H1 (cell line): ENCODE measurements at regions not wholly inside any gene's neighbourhood (a gene's known extent, or its start where the extent isn't known, plus 50 kb on each side); places are given as distances from the start of the nearest gene placed in this dataset.

ENCODE experiments used
- CTCF ChIA-PET: fragments of 300-600 bp; sonication (Branson Sonifier 250); formaldehyde crosslinking; loops from one replicate; lab custom pipeline; 2021; ENCODE audit not compliant: partially characterized antibody; lab: Charles Lee
- POLR2A ChIA-PET: fragments of 300-600 bp; sonication (Branson Sonifier 250); formaldehyde crosslinking; loops from one replicate; lab custom pipeline; 2021; ENCODE audit warnings: inconsistent platforms; ENCODE audit not compliant: partially characterized antibody; lab: Charles Lee
- DNase-seq, 2 experiments: peaks; one replicate each; pipeline versions ENCODE4 v3.0.0 to v3.0.0-alpha.2; 2010 to 2022; ENCODE audit warnings: low spot score in 2 of 2, low read depth in 1 of 2, mixed read lengths in 1 of 2
- FAIRE-seq: peaks from 2 replicates; lab custom pipeline; 2011; peaks lifted over from hg19 to GRCh38; lab: Jason Lieb, UNC
- H2AFZ ChIP-seq: 2 replicates; pipeline ENCODE4 v1.8.1; 2012; ENCODE audit warnings: low read length, inconsistent platforms
- H2AK5ac ChIP-seq: 2 replicates; pipeline ENCODE4 v1.6.1; 2013; ENCODE audit warnings: low read depth, low read length
- H2BK120ac ChIP-seq: replicated peaks from 2 replicates; pipeline ENCODE3; 2013; ENCODE audit warnings: low read depth, low read length, inconsistent platforms
- H2BK12ac ChIP-seq: 2 replicates; pipeline ENCODE4 v1.6.1; 2013; ENCODE audit warnings: low read depth, low read length
- H2BK15ac ChIP-seq: 2 replicates; pipeline ENCODE4 v1.6.1; 2013; ENCODE audit warnings: low read length
- H2BK20ac ChIP-seq: 2 replicates; pipeline ENCODE4 v1.6.1; 2013; ENCODE audit warnings: low read length
- H2BK5ac ChIP-seq: 2 replicates; pipeline ENCODE4 v1.6.1; 2013; ENCODE audit warnings: low read depth, low read length
- H3K14ac ChIP-seq: 2 replicates; pipeline ENCODE4 v1.6.1; 2013; ENCODE audit warnings: inconsistent platforms; ENCODE audit not compliant: insufficient read length
- H3K18ac ChIP-seq: 2 replicates; pipeline ENCODE4 v1.6.1; 2013; ENCODE audit warnings: low read length; ENCODE audit errors: extremely low read depth
- H3K23ac ChIP-seq: 2 replicates; pipeline ENCODE4 v1.6.1; 2013; ENCODE audit warnings: inconsistent platforms; ENCODE audit not compliant: insufficient read length
- H3K23me2 ChIP-seq: 2 replicates; pipeline ENCODE4 v1.6.1; 2013; ENCODE audit warnings: low read depth, low read length
- H3K27ac ChIP-seq: 2 replicates; pipeline ENCODE4 v1.6.1; 2011; ENCODE audit warnings: low read depth, low read length, inconsistent platforms
- H3K27me3 ChIP-seq, 4 experiments: replicated peaks in 1 of 4; 1 replicate in 1 of 4; 2 replicates in 3 of 4; pipeline versions ENCODE4 v1.6.1 to v1.8.1; 2011 to 2013; ENCODE audit warnings: low read length in 3 of 4, mild to moderate bottlenecking in 3 of 4, inconsistent platforms in 2 of 4, mixed read lengths in 2 of 4, moderate library complexity in 1 of 4; ENCODE audit not compliant: control insufficient read depth in 3 of 4, insufficient read depth in 3 of 4; ENCODE audit errors: extremely low read depth in 1 of 4
- H3K36me3 ChIP-seq, 4 experiments: 2 replicates each; pipeline versions ENCODE4 v1.6.1 to v1.8.1; 2011 to 2013; ENCODE audit warnings: mild to moderate bottlenecking in 4 of 4, low read length in 3 of 4, moderate library complexity in 2 of 4, control low read depth in 1 of 4, inconsistent platforms in 1 of 4; ENCODE audit not compliant: insufficient read depth in 4 of 4, control insufficient read depth in 2 of 4
- H3K4ac ChIP-seq: replicated peaks from 2 replicates; pipeline ENCODE3; 2013; ENCODE audit warnings: low read length, low read depth, mixed read lengths, inconsistent platforms; ENCODE audit not compliant: insufficient read length
- H3K4me1 ChIP-seq, 4 experiments: replicated peaks in 1 of 4; 1 replicate in 1 of 4; 2 replicates in 3 of 4; pipeline versions ENCODE4 v1.6.1 to v1.8.1; 2011 to 2013; ENCODE audit warnings: low read length in 3 of 4, inconsistent platforms in 2 of 4, mixed read lengths in 1 of 4; ENCODE audit not compliant: insufficient read depth in 4 of 4, control insufficient read depth in 3 of 4
- H3K4me2 ChIP-seq, 2 experiments: 2 replicates each; pipeline versions ENCODE4 v1.6.1 to v1.8.1; 2011 to 2013; ENCODE audit warnings: low read depth in 2 of 2, low read length in 2 of 2, control low read depth in 1 of 2, inconsistent platforms in 1 of 2, mild to moderate bottlenecking in 1 of 2; ENCODE audit not compliant: insufficient read depth in 1 of 2
- H3K4me3 ChIP-seq, 4 experiments: fragments of 200-600, 300-600 bp in 1 of 4; sonication (generic), shearing (Covaris generic), sonication (Bioruptor Twin) in 1 of 4; 2 replicates each; pipeline versions ENCODE4 v1.5.1 to v1.8.1; 2011 to 2016; ENCODE audit warnings: low read length in 4 of 4, low read depth in 3 of 4, control low read depth in 2 of 4, inconsistent platforms in 2 of 4, mild to moderate bottlenecking in 2 of 4, mixed read lengths in 1 of 4, moderate library complexity in 1 of 4; ENCODE audit not compliant: insufficient read depth in 2 of 4; ENCODE audit errors: extremely low read depth in 1 of 4
- H3K56ac ChIP-seq: replicated peaks from 2 replicates; pipeline ENCODE3; 2013; ENCODE audit warnings: low read depth, mild to moderate bottlenecking, mixed read lengths, low read length, inconsistent platforms; ENCODE audit not compliant: insufficient read length
- H3K79me1 ChIP-seq: 2 replicates; pipeline ENCODE4 v1.6.1; 2013; ENCODE audit warnings: low read depth, low read length, control low read depth
- H3K79me2 ChIP-seq, 2 experiments: 2 replicates each; pipeline versions ENCODE4 v1.6.1 to v1.8.1; 2012 to 2013; ENCODE audit warnings: low read length in 2 of 2, mild to moderate bottlenecking in 2 of 2, inconsistent platforms in 1 of 2; ENCODE audit not compliant: insufficient read depth in 2 of 2, control insufficient read depth in 1 of 2
- H3K9ac ChIP-seq, 4 experiments: replicated peaks in 1 of 4; 1 replicate in 1 of 4; 2 replicates in 3 of 4; pipeline versions ENCODE4 v1.6.1 to v1.8.1; 2011 to 2013; ENCODE audit warnings: low read depth in 3 of 4, low read length in 3 of 4, control low read depth in 2 of 4, mild to moderate bottlenecking in 2 of 4, moderate library complexity in 2 of 4, inconsistent platforms in 1 of 4; ENCODE audit errors: extremely low read depth in 1 of 4
- H3K9me3 ChIP-seq, 2 experiments: 2 replicates each; pipeline versions ENCODE4 v1.6.1 to v1.8.1; 2012 to 2013; ENCODE audit warnings: mild to moderate bottlenecking in 2 of 2, moderate library complexity in 2 of 2, control low read depth in 1 of 2, inconsistent platforms in 1 of 2, low read depth in 1 of 2, low read length in 1 of 2, mixed read lengths in 1 of 2; ENCODE audit not compliant: insufficient read depth in 2 of 2
- H4K20me1 ChIP-seq, 2 experiments: replicated peaks in 1 of 2; 2 replicates each; pipeline versions ENCODE3 to v1.8.1; 2011 to 2013; ENCODE audit warnings: inconsistent platforms in 2 of 2, low read length in 2 of 2, mild to moderate bottlenecking in 1 of 2; ENCODE audit not compliant: insufficient read depth in 2 of 2, control insufficient read depth in 1 of 2
- H4K5ac ChIP-seq: 2 replicates; pipeline ENCODE4 v1.6.1; 2013; ENCODE audit warnings: low read length, low read depth, mixed read lengths, inconsistent platforms; ENCODE audit not compliant: insufficient read length
- H4K8ac ChIP-seq: 2 replicates; pipeline ENCODE4 v1.8.0; 2013; ENCODE audit warnings: mild to moderate bottlenecking, moderate library complexity, low read length, inconsistent platforms; ENCODE audit not compliant: insufficient read depth; ENCODE audit errors: extremely low read depth
- H4K91ac ChIP-seq: replicated peaks from 2 replicates; pipeline ENCODE3; 2013; ENCODE audit warnings: low read length, mixed read lengths, inconsistent platforms; ENCODE audit not compliant: insufficient read length
- ASH2L ChIP-seq: fragments of 200-600, 300-600 bp; sonication (generic); IDR thresholded peaks from one replicate; pipeline ENCODE4 v1.7.1; 2017; ENCODE audit warnings: low read length
- CBX5 ChIP-seq: fragments of 300-800, 300-1000 bp; sonication (generic); IDR thresholded peaks from 2 replicates; pipeline ENCODE4 v1.7.1; 2016; ENCODE audit warnings: antibody characterized with exemption, low read length, low read depth
- FOSL1 ChIP-seq: IDR thresholded peaks from 2 replicates; pipeline ENCODE4 v1.6.1; 2011; ENCODE audit warnings: mild to moderate bottlenecking, low read depth, low read length, moderate library complexity; ENCODE audit not compliant: insufficient read depth
- HDAC6 ChIP-seq: IDR thresholded peaks from one replicate; pipeline ENCODE4 v1.7.1; 2012; ENCODE audit warnings: low read depth, mild to moderate bottlenecking, inconsistent platforms, low read length, moderate library complexity
- KDM4A ChIP-seq: IDR thresholded peaks from one replicate; pipeline ENCODE4 v1.7.1; 2012; ENCODE audit warnings: low read depth, mild to moderate bottlenecking, moderate library complexity, low read length, inconsistent platforms; ENCODE audit not compliant: severe bottlenecking
- MAFK ChIP-seq: IDR thresholded peaks from 2 replicates; pipeline ENCODE4 v1.6.1; 2012; ENCODE audit warnings: low read depth, mild to moderate bottlenecking, improper control_type of control experiment, low read length
- NRF1 ChIP-seq: IDR thresholded peaks from 2 replicates; pipeline ENCODE4 v1.6.1; 2011; ENCODE audit warnings: mild to moderate bottlenecking, low read depth, low read length, improper control_type of control experiment
- PHF8 ChIP-seq: fragments of 200-600 bp; sonication (generic); conservative IDR thresholded peaks from 2 replicates; pipeline ENCODE4 v1.7.1; 2012; ENCODE audit warnings: low read depth, mild to moderate bottlenecking, inconsistent platforms, low read length, moderate library complexity
- POU5F1 ChIP-seq: IDR thresholded peaks from 2 replicates; pipeline ENCODE4 v1.6.1; 2011; ENCODE audit warnings: low read depth, mild to moderate bottlenecking, low read length, moderate library complexity
- TEAD4 ChIP-seq: IDR thresholded peaks from 2 replicates; pipeline ENCODE4 v1.6.1; 2012; ENCODE audit warnings: low read depth, low read length, inconsistent platforms, mixed read lengths
- ZNF274 ChIP-seq: IDR thresholded peaks from 2 replicates; pipeline ENCODE4 v1.7.0; 2012; ENCODE audit warnings: low read length, borderline replicate concordance; ENCODE audit errors: extremely low read depth

GRCh38 chr7:93811198-93811597 is 79.4 kb downstream of the TFPI2 start:
- FAIRE-seq: no peak
- H3K4me1 ChIP-seq: no peaks in the 10 kb centered on the region
- no peaks in the 10 kb centered on the region for H3K27me3 ChIP-seq
- POLR2A ChIA-PET: no interaction called here
- no peak overlapping the region for H3K27ac ChIP-seq
- no peak overlapping the region for H3K4me3 ChIP-seq
- H2BK12ac ChIP-seq: no peak overlapping the region
- no peak overlapping the region for H3K18ac ChIP-seq
- H3K9ac ChIP-seq: no peak overlapping the region
- H3K4ac ChIP-seq: no peak overlapping the region
- H3K9me3 ChIP-seq: no peaks in the 10 kb centered on the region
- H4K20me1 ChIP-seq: no peaks in the 10 kb centered on the region
- H3K4me2 ChIP-seq: no peak overlapping the region
- no peak overlapping the region for H3K23ac ChIP-seq
- no peak overlapping the region for H2BK20ac ChIP-seq
- H2AFZ ChIP-seq: no peak overlapping the region
- no peaks in the 10 kb centered on the region for H3K79me1 ChIP-seq
- no peak overlapping the region for H2BK15ac ChIP-seq
- no peak overlapping the region for H4K91ac ChIP-seq
- H3K79me2 ChIP-seq: no peaks in the 10 kb centered on the region
- no peak for TF ChIP-seq FOSL1
- no peak for TF ChIP-seq NRF1
- no peak for TF ChIP-seq HDAC6
- no peak for TF ChIP-seq ASH2L
- TF ChIP-seq ZNF274: no peak
- no peak for TF ChIP-seq PHF8
- no peak for TF ChIP-seq POU5F1
- no peak for TF ChIP-seq TEAD4
- no peak for TF ChIP-seq CBX5
- TF ChIP-seq MAFK: no peak
- no peak for TF ChIP-seq KDM4A
- no peaks in the 10 kb centered on the region for H3K23me2 ChIP-seq
- no peak overlapping the region for H3K56ac ChIP-seq
- no peak overlapping the region for H3K14ac ChIP-seq
- H2AK5ac ChIP-seq: no peak overlapping the region
- H3K36me3 ChIP-seq: no peaks in the 10 kb centered on the region
- no peak overlapping the region for H2BK5ac ChIP-seq
- no peak overlapping the region for H4K5ac ChIP-seq
- H4K8ac ChIP-seq: no peak overlapping the region
- DNase-seq: no peak
- CTCF ChIA-PET: interaction anchor here (1.0 to 1.1 kb wide), 3 partner anchors 12 to 92 kb away, joined by 3 read pairs; partner anchors contain the start of gene TFPI2
- H2BK120ac ChIP-seq: no peak overlapping the region
